CD4-positive, alpha-beta T cell (primary cell): ENCODE measurements at regions not wholly inside any gene's neighbourhood (a gene's known extent, or its start where the extent isn't known, plus 50 kb on each side); places are given as distances from the start of the nearest gene placed in this dataset.
A peak's percentile ranks its signal among the peaks of the same experiment; 100 is the strongest.
"Not testable (repeated sequence)": the region's sequence is repeated elsewhere in the genome, so short reads cannot be mapped to it uniquely, and the experiment has no call there.

Experiments
- ATAC-seq: fragments of 200-7000 bp; cut with Tn5 transposase; one replicate; pipeline ENCODE4 v1.10.0; 2022; ENCODE audit warnings: mild to moderate bottlenecking; ENCODE audit not compliant: poor library complexity
- CTCF ChIA-PET: fragments of 350-600 bp; sonication (Branson Sonifier 250); formaldehyde crosslinking; loops from one replicate; lab custom pipeline; 2021; ENCODE audit warnings: antibody characterized with exemption, inconsistent platforms; lab: Charles Lee
- POLR2A ChIA-PET: fragments of 350-600 bp; sonication (Branson Sonifier 250); formaldehyde crosslinking; loops from one replicate; lab custom pipeline; 2021; ENCODE audit warnings: antibody characterized with exemption, inconsistent platforms; lab: Charles Lee
- DNase-seq, 14 experiments: peaks; one replicate each; pipeline ENCODE4 v3.0.0-alpha.2; 2013 to 2020; ENCODE audit warnings: mixed read lengths in 2 of 14
- H3K27ac ChIP-seq, 2 donors: one replicate each; pipeline versions ENCODE4 v1.5.1 to v1.7.0; 2013; ENCODE audit warnings: low read length in 2 of 2, low read depth in 1 of 2, mild to moderate bottlenecking in 1 of 2
- H3K27me3 ChIP-seq, 2 experiments: 1 replicate in 1 of 2; 2 replicates in 1 of 2; pipeline versions ENCODE4 v1.6.1 to v1.7.0; 2013; ENCODE audit warnings: low read length in 2 of 2, control low read depth in 1 of 2, mild to moderate bottlenecking in 1 of 2, moderate library complexity in 1 of 2; ENCODE audit not compliant: insufficient read depth in 2 of 2, control insufficient read depth in 1 of 2
- H3K36me3 ChIP-seq: one replicate; pipeline ENCODE4 v1.6.1; 2013; ENCODE audit warnings: low read length, control low read depth; ENCODE audit not compliant: insufficient read depth
- H3K4me1 ChIP-seq: one replicate; pipeline ENCODE4 v1.6.1; 2013; ENCODE audit warnings: low read length, control low read depth; ENCODE audit not compliant: insufficient read depth
- H3K4me3 ChIP-seq: one replicate; pipeline ENCODE4 v1.5.1; 2013; ENCODE audit warnings: mild to moderate bottlenecking, low read length, moderate library complexity
- H3K9me3 ChIP-seq, 2 experiments: 1 replicate in 1 of 2; 2 replicates in 1 of 2; pipeline versions ENCODE4 v1.6.1 to v1.7.0; 2013; ENCODE audit warnings: low read length in 2 of 2, mild to moderate bottlenecking in 2 of 2, control low read depth in 1 of 2, moderate library complexity in 1 of 2; ENCODE audit not compliant: control insufficient read depth in 1 of 2, insufficient read depth in 1 of 2
- H3K27ac Mint-ChIP-seq: one replicate; pipeline ENCODE4 v1.8.0; 2020; ENCODE audit warnings: mixed read lengths
- H3K27me3 Mint-ChIP-seq: one replicate; pipeline ENCODE4 v1.8.0; 2021; ENCODE audit warnings: mixed read lengths
- H3K36me3 Mint-ChIP-seq: one replicate; pipeline ENCODE4 v1.8.0; 2021; ENCODE audit warnings: low read depth, mixed read lengths
- H3K4me1 Mint-ChIP-seq: one replicate; pipeline ENCODE4 v1.8.0; 2021; ENCODE audit warnings: low read depth, mixed read lengths
- H3K4me3 Mint-ChIP-seq: one replicate; pipeline ENCODE4 v1.8.0; 2020; ENCODE audit warnings: mild to moderate bottlenecking, mixed read lengths
- H3K9me3 Mint-ChIP-seq: one replicate; pipeline ENCODE4 v1.8.0; 2020; ENCODE audit warnings: mixed read lengths
- intact Hi-C, 2 experiments: fragments of 100-400 bp; cut with DNase I in 1 of 2; cut with micrococcal nuclease in 1 of 2; formaldehyde crosslinking; loops; one replicate each; pipeline versions ENCODE4 v1.15.1 to v1.9.0; 2023 to 2025; cut with DNase I, micrococcal nuclease
- TF ChIP-seq, protein P1 (sequence below): fragments of 200-600 bp; IDR thresholded peaks from one replicate; pipeline ENCODE4 v1.8.0; 2022; ENCODE audit warnings: antibody characterized with exemption, mild to moderate bottlenecking

DNA sequence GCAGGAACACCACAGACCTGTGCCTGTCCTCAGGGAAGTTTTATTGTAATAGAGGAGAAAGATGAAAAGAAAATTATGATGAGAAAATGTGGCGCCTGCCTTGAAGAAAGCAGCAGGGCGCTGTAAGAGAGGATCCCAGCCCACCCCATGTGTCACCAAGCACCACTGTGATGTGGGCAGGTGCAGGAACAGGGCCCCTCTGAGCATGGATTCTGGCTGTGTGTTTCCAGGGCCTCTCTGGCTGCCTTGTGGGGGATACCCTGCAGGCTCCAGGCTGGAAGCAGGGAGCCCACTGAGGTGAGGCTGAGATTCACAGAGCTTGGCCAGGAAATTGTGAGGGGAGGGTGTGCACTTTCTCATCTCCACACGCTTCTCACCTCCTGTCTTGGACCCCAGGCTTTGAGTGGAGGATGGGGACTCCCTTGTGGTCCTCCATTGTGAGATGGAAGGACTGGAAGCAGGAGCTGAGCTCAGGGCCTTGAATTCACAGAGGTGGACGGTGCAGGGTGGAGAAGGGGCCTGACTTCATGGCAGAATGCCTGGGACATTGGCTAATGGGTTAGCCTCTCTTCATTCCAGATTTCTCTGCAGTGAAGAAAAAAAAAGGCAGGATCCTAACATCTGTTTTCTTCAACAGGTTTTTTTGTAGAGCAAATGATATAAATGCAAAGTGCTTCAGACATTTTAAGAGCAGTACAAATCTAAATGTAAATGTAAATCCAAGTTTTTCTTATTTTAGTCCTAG, 246.6 kb upstream of the B3GAT1 start:
- H3K4me3 ChIP-seq = no peak overlapping the region
- Mint-ChIP-seq H3K4me3 (no peak overlapping the region), H3K27me3 (peaks cover 19% of the 10 kb centered on the region), H3K27ac (no peak overlapping the region), H3K9me3 (no peaks in the 10 kb centered on the region), H3K4me1 (peaks cover 19% of the 10 kb centered on the region), H3K36me3 (no peaks in the 10 kb centered on the region)
- POLR2A ChIA-PET = no interaction called here
- no peak for DNase-seq
- no peaks in the 10 kb centered on the region for H3K4me1 ChIP-seq
- H3K27ac ChIP-seq = no peak overlapping the region
- ATAC-seq = no peak
- H3K36me3 ChIP-seq = no peaks in the 10 kb centered on the region
- intact Hi-C loops = no loop called here
- peaks cover 0 to 54% of the 10 kb centered on the region in 2 experiments for H3K9me3 ChIP-seq
- CTCF ChIA-PET = no interaction called here
- peaks cover 7 to 10% of the 10 kb centered on the region in 2 experiments for H3K27me3 ChIP-seq
- TF ChIP-seq, protein P1, sequence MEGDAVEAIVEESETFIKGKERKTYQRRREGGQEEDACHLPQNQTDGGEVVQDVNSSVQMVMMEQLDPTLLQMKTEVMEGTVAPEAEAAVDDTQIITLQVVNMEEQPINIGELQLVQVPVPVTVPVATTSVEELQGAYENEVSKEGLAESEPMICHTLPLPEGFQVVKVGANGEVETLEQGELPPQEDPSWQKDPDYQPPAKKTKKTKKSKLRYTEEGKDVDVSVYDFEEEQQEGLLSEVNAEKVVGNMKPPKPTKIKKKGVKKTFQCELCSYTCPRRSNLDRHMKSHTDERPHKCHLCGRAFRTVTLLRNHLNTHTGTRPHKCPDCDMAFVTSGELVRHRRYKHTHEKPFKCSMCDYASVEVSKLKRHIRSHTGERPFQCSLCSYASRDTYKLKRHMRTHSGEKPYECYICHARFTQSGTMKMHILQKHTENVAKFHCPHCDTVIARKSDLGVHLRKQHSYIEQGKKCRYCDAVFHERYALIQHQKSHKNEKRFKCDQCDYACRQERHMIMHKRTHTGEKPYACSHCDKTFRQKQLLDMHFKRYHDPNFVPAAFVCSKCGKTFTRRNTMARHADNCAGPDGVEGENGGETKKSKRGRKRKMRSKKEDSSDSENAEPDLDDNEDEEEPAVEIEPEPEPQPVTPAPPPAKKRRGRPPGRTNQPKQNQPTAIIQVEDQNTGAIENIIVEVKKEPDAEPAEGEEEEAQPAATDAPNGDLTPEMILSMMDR = no peak

- intact Hi-C loops = no loop called here
- TF ChIP-seq, protein P1 = no peak
- Histone ChIP-seq H3K36me3 (no peaks in the 10 kb centered on the region), H3K4me1 (no peaks in the 10 kb centered on the region), H3K9me3 (peaks cover 0 to 46% of the 10 kb centered on the region in 2 experiments), H3K27me3 (peaks cover 13 to 18% of the 10 kb centered on the region in 2 experiments), H3K27ac (no peak overlapping the region), H3K4me3 (no peak overlapping the region)
- Mint-ChIP-seq H3K4me1 (peaks cover 19% of the 10 kb centered on the region), H3K27me3 (peaks cover 28% of the 10 kb centered on the region), H3K36me3 (no peaks in the 10 kb centered on the region), H3K27ac (no peak overlapping the region), H3K9me3 (no peaks in the 10 kb centered on the region), H3K4me3 (no peak overlapping the region)
- DNase-seq (no peak), ATAC-seq (no peak)
- ChIA-PET CTCF (no interaction called here), POLR2A (no interaction called here)
These were observed 245.6 kb upstream of the B3GAT1 start for GRCh38 chr11:134657631-134658030.

DNA sequence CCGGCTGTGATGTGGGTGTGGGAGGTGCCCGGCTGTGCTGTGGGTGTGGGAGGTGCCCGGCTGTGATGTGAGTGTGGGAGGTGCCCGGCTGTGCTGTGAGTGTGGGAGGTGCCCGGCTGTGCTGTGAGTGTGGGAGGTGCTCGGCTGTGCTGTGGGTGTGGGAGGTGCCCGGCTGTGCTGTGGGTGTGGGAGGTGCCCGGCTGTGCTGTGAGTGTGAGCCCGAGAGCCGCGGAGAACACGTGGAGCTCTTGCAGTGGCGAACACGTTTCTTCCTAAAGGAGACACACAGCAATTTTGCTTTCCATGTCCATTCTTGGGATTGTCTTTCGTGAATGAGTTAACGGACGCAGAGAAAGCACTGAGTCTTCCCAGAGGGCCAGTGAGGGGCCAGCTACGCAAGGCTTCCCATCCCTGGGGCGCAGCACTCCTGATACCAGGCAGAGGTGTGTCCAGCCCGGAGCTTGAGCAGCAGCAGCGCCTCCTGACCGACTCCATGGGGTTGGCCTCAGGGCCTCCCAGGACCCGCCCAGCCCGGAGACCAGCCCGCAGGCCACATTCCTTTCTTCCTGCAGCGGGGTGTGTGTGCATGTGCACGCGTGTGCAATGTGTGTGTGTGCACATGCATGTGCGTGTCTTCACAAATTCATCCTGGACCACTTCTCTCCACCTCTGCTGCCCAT, 245.0 kb upstream of the B3GAT1 start:
- no peaks in the 10 kb centered on the region for H3K4me1 ChIP-seq
- H3K27me3 Mint-ChIP-seq = peaks cover 26% of the 10 kb centered on the region
- no peaks in the 10 kb centered on the region for H3K9me3 Mint-ChIP-seq
- TF ChIP-seq, protein P1 = no peak
- intact Hi-C loops = no loop called here
- no peak overlapping the region for H3K4me3 ChIP-seq
- no peak overlapping the region for H3K4me3 Mint-ChIP-seq
- POLR2A ChIA-PET = no interaction called here
- H3K4me1 Mint-ChIP-seq = peaks cover 19% of the 10 kb centered on the region
- ATAC-seq = peak; percentile 34
- peaks cover 0 to 43% of the 10 kb centered on the region in 2 experiments for H3K9me3 ChIP-seq
- DNase-seq = peak in 6 of 14 experiments; percentile 6 to 43 (median 34)
- H3K36me3 Mint-ChIP-seq = no peaks in the 10 kb centered on the region
- CTCF ChIA-PET = no interaction called here
- H3K36me3 ChIP-seq = no peaks in the 10 kb centered on the region
- H3K27ac Mint-ChIP-seq = no peak overlapping the region
- no peak overlapping the region for H3K27ac ChIP-seq
- peaks cover 15 to 24% of the 10 kb centered on the region in 2 experiments for H3K27me3 ChIP-seq

DNA sequence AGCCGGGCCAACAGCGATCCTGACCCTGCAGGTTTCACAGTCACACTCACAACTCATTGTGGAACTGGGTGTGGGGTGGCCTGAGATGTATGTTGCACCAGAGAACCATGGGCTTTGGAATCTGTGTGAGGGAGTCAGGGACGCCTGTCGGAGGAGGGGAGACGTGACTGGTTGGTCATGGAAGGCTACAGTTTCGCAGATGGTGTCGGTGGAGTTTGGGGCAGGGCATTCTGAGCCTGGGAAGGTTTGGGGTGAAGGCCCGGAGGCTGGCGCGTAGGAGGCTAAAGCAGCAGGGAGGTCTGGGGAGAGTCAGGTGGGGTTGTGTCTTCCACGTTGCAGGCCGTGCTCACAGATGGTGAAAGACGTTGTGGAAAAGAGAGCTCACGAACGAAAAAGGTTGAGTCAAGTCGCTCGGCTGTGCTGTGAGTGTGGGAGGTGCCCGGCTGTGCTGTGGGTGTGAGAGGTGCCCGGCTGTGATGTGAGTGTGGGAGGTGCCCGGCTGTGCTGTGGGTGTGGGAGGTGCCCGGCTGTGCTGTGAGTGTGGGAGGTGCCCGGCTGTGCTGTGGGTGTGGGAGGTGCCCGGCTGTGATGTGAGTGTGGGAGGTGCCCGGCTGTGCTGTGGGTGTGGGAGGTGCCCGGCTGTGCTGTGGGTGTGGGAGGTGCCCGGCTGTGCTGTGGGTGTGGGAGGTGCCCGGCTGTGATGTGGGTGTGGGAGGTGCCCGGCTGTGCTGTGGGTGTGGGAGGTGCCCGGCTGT, 244.2 kb upstream of the B3GAT1 start:
- H3K4me3 Mint-ChIP-seq = peak overlapping the region; percentile 15
- ATAC-seq, CTCF ChIA-PET: not testable (repeated sequence)

More for the DNA sequence above, 244.2 kb upstream of the B3GAT1 start:
- H3K4me1 ChIP-seq, H3K27ac Mint-ChIP-seq, POLR2A ChIA-PET, H3K36me3 ChIP-seq, H3K9me3 Mint-ChIP-seq, H3K27ac ChIP-seq, H3K4me3 ChIP-seq, H3K36me3 Mint-ChIP-seq, intact Hi-C loops: not testable (repeated sequence)
- DNase-seq = peak in 3 of 14 experiments; percentile 10 to 42 (median 19)
- H3K27me3 ChIP-seq = peaks cover 15 to 25% of the 10 kb centered on the region in 2 experiments
- H3K9me3 ChIP-seq = peaks cover 0 to 37% of the 10 kb centered on the region in 2 experiments
- Mint-ChIP-seq H3K4me1 (peaks cover 19% of the 10 kb centered on the region), H3K27me3 (peaks cover 24% of the 10 kb centered on the region)
